WTC11 (cell line): ENCODE measurements at regions not wholly inside any gene's neighbourhood (a gene's known extent, or its start where the extent isn't known, plus 50 kb on each side); places are given as distances from the start of the nearest gene placed in this dataset.

Experiments used
- ATAC-seq: fragments of 200-7000 bp; cut with Tn5 transposase; 2 replicates; pipeline ENCODE4 v1.10.0; 2021; ENCODE audit warnings: mild to moderate bottlenecking, moderate library complexity
- CTCF ChIA-PET: fragments of 300-600 bp; sonication (Branson Sonifier 250); formaldehyde crosslinking; loops from one replicate; lab custom pipeline; 2021; ENCODE audit warnings: antibody characterized with exemption; lab: Charles Lee
- POLR2A ChIA-PET: fragments of 350-600 bp; sonication (Branson Sonifier 250); formaldehyde crosslinking; loops from one replicate; lab custom pipeline; 2021; ENCODE audit warnings: antibody characterized with exemption; lab: Charles Lee
- DNase-seq: peaks from one replicate; pipeline ENCODE4 v3.0.0; 2021; ENCODE audit warnings: low spot score
- H3K27ac Mint-ChIP-seq: 2 replicates; pipeline ENCODE4 v1.8.0; 2021; ENCODE audit warnings: mixed read lengths
- H3K27me3 Mint-ChIP-seq: 2 replicates; pipeline ENCODE4 v1.8.0; 2021; ENCODE audit warnings: low read depth, mild to moderate bottlenecking, moderate library complexity, mixed read lengths
- H3K36me3 Mint-ChIP-seq: 2 replicates; pipeline ENCODE4 v1.8.0; 2021; ENCODE audit warnings: mixed read lengths
- H3K4me1 Mint-ChIP-seq: 2 replicates; pipeline ENCODE4 v1.8.0; 2022; ENCODE audit warnings: mixed read lengths
- H3K4me3 Mint-ChIP-seq: 2 replicates; pipeline ENCODE4 v1.8.0; 2021; ENCODE audit warnings: mild to moderate bottlenecking, moderate library complexity, mixed read lengths
- H3K9me3 Mint-ChIP-seq: 2 replicates; pipeline ENCODE4 v1.8.0; 2021; ENCODE audit warnings: mixed read lengths
- GRHL2 ChIP-seq: fragments of 250-450 bp; sonication (Bioruptor Pico); IDR thresholded peaks from 2 replicates; pipeline ENCODE4 v1.8.0; 2022; ENCODE audit warnings: mild to moderate bottlenecking, moderate library complexity; ENCODE audit not compliant: insufficient replicate concordance, severe bottlenecking
- GTF2I ChIP-seq: fragments of 250-450 bp; sonication (Bioruptor Pico); conservative IDR thresholded peaks from 2 replicates; pipeline ENCODE4 v1.4.0; 2021; ENCODE audit warnings: mild to moderate bottlenecking
- JAZF1 ChIP-seq: fragments of 250-450 bp; sonication (Bioruptor Pico); IDR thresholded peaks from 2 replicates; pipeline ENCODE4 v1.9.0; 2021; ENCODE audit warnings: moderate library complexity, mild to moderate bottlenecking, inconsistent platforms
- KAT7 ChIP-seq: sonication (generic); formaldehyde crosslinking; IDR thresholded peaks from 2 replicates; pipeline ENCODE4 v1.8.1; 2023; ENCODE audit warnings: missing genetic modification reagents, mild to moderate bottlenecking, borderline replicate concordance
- MXD4 ChIP-seq: fragments of 250-450 bp; sonication (Bioruptor Pico); IDR thresholded peaks from 2 replicates; pipeline ENCODE4 v1.8.0; 2021; ENCODE audit warnings: mild to moderate bottlenecking, moderate library complexity, borderline replicate concordance
- NFYB ChIP-seq: sonication (generic); formaldehyde crosslinking; conservative IDR thresholded peaks from 2 replicates; pipeline ENCODE4 v1.8.0; 2022; ENCODE audit warnings: low read depth, missing genetic modification reagents
- OVOL2 ChIP-seq: fragments of 250-450 bp; sonication (Bioruptor Pico); IDR thresholded peaks from 2 replicates; pipeline ENCODE4 v1.9.0; 2021; ENCODE audit warnings: mild to moderate bottlenecking, borderline replicate concordance
- RORB ChIP-seq: fragments of 250-450 bp; sonication (Bioruptor Pico); IDR thresholded peaks from 2 replicates; pipeline ENCODE4 v1.9.0; 2021; ENCODE audit warnings: mild to moderate bottlenecking
- SMAD4 ChIP-seq: sonication (generic); formaldehyde crosslinking; IDR thresholded peaks from 2 replicates; pipeline ENCODE4 v1.8.0; 2022; ENCODE audit warnings: mild to moderate bottlenecking, missing genetic modification reagents
- SOX15 ChIP-seq: fragments of 250-450 bp; sonication (Bioruptor Pico); IDR thresholded peaks from 2 replicates; pipeline ENCODE4 v1.9.0; 2021; ENCODE audit warnings: mild to moderate bottlenecking
- ZNF138 ChIP-seq: sonication (generic); formaldehyde crosslinking; conservative IDR thresholded peaks from 2 replicates; pipeline ENCODE4 v1.8.1; 2022; ENCODE audit warnings: mild to moderate bottlenecking, moderate library complexity, missing genetic modification reagents
- ZNF416 ChIP-seq: fragments of 250-450 bp; sonication (Bioruptor Pico); IDR thresholded peaks from 2 replicates; pipeline ENCODE4 v1.9.0; 2021; ENCODE audit warnings: mild to moderate bottlenecking, inconsistent platforms
- TF ChIP-seq, protein P1 (sequence below): fragments of 250-450 bp; sonication (Bioruptor Pico); IDR thresholded peaks from 2 replicates; pipeline ENCODE4 v1.9.0; 2021; ENCODE audit warnings: moderate library complexity, mild to moderate bottlenecking, inconsistent platforms, borderline replicate concordance
- TF ChIP-seq, protein P2 (sequence below): sonication (generic); formaldehyde crosslinking; IDR thresholded peaks from 2 replicates; pipeline ENCODE4 v1.8.1; 2023; ENCODE audit warnings: mild to moderate bottlenecking, moderate library complexity, missing genetic modification reagents
- TF ChIP-seq, protein P3 (sequence below): fragments of 250-450 bp; sonication (Bioruptor Pico); IDR thresholded peaks from 2 replicates; pipeline ENCODE4 v2.1.2; 2022; ENCODE audit warnings: mild to moderate bottlenecking, moderate library complexity
- TF ChIP-seq, protein P4 (sequence below): sonication (generic); formaldehyde crosslinking; IDR thresholded peaks from 2 replicates; pipeline ENCODE4 v1.8.1; 2022; ENCODE audit warnings: low read depth, missing genetic modification reagents, borderline replicate concordance
- TF ChIP-seq, protein P5 (sequence below): sonication (generic); formaldehyde crosslinking; IDR thresholded peaks from 2 replicates; pipeline ENCODE4 v1.8.1; 2022; ENCODE audit warnings: missing genetic modification reagents, borderline replicate concordance
- TF ChIP-seq, protein P6 (sequence below): sonication (generic); formaldehyde crosslinking; IDR thresholded peaks from 2 replicates; pipeline ENCODE4 v1.8.1; 2023; ENCODE audit warnings: mild to moderate bottlenecking, missing genetic modification reagents, moderate library complexity
- TF ChIP-seq, protein P7 (sequence below): fragments of 250-450 bp; sonication (Bioruptor Pico); conservative IDR thresholded peaks from 2 replicates; pipeline ENCODE4 v1.9.0; 2021; ENCODE audit warnings: mild to moderate bottlenecking

DNA sequence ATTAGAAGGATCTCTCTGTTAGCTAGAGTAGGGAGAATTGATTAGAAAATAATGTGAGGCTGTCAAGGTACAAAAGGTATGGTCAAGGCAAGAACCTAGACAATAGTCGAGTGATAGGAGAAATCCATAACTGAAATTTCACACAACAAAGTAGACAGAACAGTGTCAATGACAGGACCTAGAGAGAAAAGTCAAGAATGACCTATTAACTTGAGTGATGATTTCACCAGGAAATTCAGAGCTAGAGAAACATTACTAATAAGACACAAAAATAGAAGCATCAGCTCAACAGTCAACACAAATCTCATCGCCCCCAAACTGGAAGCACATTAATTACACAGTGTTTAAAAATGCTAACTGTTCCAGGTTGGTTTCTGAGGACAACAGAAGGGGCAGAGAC lies 532.4 kb downstream of the CDH10 start (continued):
- TF ChIP-seq, protein P1, sequence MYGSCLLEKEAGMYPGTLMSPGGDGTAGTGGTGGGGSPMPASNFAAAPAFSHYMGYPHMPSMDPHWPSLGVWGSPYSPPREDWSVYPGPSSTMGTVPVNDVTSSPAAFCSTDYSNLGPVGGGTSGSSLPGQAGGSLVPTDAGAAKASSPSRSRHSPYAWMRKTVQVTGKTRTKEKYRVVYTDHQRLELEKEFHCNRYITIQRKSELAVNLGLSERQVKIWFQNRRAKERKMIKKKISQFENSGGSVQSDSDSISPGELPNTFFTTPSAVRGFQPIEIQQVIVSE (CRISPR knock-in tag) = no peak
- TF ChIP-seq, protein P2, sequence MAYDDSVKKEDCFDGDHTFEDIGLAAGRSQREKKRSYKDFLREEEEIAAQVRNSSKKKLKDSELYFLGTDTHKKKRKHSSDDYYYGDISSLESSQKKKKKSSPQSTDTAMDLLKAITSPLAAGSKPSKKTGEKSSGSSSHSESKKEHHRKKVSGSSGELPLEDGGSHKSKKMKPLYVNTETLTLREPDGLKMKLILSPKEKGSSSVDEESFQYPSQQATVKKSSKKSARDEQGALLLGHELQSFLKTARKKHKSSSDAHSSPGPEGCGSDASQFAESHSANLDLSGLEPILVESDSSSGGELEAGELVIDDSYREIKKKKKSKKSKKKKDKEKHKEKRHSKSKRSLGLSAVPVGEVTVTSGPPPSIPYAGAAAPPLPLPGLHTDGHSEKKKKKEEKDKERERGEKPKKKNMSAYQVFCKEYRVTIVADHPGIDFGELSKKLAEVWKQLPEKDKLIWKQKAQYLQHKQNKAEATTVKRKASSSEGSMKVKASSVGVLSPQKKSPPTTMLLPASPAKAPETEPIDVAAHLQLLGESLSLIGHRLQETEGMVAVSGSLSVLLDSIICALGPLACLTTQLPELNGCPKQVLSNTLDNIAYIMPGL (CRISPR knock-in tag) = no peak
- no peak for TF ChIP-seq KAT7
- TF ChIP-seq, all 79 proteins: peak for 0

DNA sequence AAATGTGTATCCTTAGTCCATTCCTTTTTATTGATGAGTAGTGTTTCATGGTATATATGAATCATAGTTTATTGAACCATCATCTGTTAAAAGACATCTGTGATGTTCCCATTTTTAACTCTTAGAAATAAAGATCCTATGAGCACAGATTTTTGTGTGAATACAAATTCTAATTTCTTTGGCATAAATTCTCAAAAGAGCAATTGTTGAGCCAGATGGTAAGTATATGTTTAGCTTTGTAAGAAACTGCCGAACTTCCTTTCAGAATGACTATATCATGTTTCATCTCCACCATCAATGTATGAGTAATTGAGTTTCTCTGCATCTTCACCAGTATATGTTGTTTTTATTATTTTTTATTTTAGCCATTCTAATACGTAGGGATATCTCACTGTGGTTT lies 526.4 kb downstream of the CDH10 start:
- Mint-ChIP-seq H3K27me3 (no peaks in the 10 kb centered on the region; the same call in 1 of the 2 replicates), H3K4me1 (no peaks in the 10 kb centered on the region), H3K9me3 (peaks cover 70% of the 10 kb centered on the region), H3K4me3 (no peak overlapping the region), H3K27ac (no peak overlapping the region), H3K36me3 (peaks cover 22% of the 10 kb centered on the region)
- no peak for TF ChIP-seq SOX15 (CRISPR knock-in tag)
- no peak for TF ChIP-seq RORB
- TF ChIP-seq JAZF1 = no peak
- TF ChIP-seq SMAD4 (CRISPR knock-in tag) = no peak
- TF ChIP-seq, protein P3, sequence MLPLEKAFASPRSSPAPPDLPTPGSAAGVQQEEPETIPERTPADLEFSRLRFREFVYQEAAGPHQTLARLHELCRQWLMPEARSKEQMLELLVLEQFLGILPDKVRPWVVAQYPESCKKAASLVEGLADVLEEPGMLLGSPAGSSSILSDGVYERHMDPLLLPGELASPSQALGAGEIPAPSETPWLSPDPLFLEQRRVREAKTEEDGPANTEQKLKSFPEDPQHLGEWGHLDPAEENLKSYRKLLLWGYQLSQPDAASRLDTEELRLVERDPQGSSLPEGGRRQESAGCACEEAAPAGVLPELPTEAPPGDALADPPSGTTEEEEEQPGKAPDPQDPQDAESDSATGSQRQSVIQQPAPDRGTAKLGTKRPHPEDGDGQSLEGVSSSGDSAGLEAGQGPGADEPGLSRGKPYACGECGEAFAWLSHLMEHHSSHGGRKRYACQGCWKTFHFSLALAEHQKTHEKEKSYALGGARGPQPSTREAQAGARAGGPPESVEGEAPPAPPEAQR (CRISPR knock-in tag) = no peak
- CTCF ChIA-PET = no interaction called here
- DNase-seq (no peak), ATAC-seq (no peak)
- POLR2A ChIA-PET = no interaction called here

DNA sequence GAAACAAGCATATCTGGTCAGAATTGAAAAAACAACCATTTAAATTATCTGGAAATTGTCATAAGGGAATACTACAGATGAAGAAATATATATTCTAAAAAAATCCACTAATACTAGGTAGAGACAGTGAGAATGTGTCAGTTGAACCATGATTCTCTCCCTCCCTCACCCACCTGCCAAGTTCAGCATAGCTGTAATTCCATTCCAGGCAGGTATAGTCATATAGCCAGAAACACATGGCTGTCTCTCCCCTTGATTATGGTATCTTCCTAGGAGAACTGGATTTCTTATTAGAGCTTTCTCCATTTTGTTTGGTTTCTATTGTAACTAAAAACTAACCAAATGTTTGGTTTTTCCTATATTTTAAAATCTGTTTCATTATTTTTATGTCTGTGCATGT lies 509.2 kb downstream of the CDH10 start:
- ATAC-seq (no peak), DNase-seq (no peak)
- POLR2A ChIA-PET = no interaction called here
- no peak overlapping the region for H3K4me3 Mint-ChIP-seq
- CTCF ChIA-PET = no interaction called here
- TF ChIP-seq OVOL2 (no peak), MXD4 (CRISPR knock-in tag) (no peak), KAT7 (no peak), GTF2I (CRISPR knock-in tag) (no peak), GRHL2 (CRISPR knock-in tag) (no peak), ZNF416 (CRISPR knock-in tag) (no peak), ZNF138 (CRISPR knock-in tag) (no peak), NFYB (CRISPR knock-in tag) (no peak)
- TF ChIP-seq, protein P4, sequence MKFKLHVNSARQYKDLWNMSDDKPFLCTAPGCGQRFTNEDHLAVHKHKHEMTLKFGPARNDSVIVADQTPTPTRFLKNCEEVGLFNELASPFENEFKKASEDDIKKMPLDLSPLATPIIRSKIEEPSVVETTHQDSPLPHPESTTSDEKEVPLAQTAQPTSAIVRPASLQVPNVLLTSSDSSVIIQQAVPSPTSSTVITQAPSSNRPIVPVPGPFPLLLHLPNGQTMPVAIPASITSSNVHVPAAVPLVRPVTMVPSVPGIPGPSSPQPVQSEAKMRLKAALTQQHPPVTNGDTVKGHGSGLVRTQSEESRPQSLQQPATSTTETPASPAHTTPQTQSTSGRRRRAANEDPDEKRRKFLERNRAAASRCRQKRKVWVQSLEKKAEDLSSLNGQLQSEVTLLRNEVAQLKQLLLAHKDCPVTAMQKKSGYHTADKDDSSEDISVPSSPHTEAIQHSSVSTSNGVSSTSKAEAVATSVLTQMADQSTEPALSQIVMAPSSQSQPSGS (CRISPR knock-in tag) = no peak
- TF ChIP-seq, protein P5, sequence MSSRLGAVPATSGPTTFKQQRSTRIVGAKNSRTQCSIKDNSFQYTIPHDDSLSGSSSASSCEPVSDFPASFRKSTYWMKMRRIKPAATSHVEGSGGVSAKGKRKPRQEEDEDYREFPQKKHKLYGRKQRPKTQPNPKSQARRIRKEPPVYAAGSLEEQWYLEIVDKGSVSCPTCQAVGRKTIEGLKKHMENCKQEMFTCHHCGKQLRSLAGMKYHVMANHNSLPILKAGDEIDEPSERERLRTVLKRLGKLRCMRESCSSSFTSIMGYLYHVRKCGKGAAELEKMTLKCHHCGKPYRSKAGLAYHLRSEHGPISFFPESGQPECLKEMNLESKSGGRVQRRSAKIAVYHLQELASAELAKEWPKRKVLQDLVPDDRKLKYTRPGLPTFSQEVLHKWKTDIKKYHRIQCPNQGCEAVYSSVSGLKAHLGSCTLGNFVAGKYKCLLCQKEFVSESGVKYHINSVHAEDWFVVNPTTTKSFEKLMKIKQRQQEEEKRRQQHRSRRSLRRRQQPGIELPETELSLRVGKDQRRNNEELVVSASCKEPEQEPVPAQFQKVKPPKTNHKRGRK (CRISPR knock-in tag) = no peak
- TF ChIP-seq, protein P6, sequence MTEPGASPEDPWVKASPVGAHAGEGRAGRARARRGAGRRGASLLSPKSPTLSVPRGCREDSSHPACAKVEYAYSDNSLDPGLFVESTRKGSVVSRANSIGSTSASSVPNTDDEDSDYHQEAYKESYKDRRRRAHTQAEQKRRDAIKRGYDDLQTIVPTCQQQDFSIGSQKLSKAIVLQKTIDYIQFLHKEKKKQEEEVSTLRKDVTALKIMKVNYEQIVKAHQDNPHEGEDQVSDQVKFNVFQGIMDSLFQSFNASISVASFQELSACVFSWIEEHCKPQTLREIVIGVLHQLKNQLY = no peak
- TF ChIP-seq, protein P7, sequence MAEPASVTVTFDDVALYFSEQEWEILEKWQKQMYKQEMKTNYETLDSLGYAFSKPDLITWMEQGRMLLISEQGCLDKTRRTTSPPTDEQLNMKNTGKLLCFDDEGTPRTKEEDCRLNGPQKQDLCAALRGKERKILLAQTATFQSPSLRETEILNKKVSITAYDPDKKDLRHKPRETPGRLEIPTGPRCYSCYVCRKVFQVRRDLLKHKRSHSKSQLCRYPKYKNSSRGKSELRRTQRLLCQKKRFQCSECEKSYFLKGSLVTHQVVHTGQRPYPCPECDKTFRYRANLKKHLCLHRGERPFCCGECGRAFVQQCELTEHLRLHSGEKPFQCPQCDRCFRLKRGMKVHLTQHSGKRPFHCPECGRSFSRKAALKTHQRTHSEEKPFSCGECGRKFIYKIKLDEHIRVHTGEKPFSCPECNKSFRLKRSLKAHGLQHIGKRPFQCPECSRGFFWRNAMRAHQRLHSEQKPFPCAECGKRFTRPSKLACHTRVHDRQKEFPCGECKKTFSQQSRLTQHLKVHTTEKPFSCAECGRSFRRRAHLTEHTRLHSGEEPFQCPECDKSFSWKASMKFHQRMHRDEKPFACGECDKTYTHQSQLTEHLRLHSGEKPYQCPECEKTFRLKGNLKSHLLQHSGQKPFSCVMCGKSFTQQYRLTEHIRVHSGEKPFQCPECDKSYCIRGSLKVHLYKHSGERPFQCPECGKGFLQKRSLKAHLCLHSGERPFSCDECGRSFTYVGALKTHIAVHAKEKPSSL = no peak
- H3K27me3 Mint-ChIP-seq = no peaks in the 10 kb centered on the region
- no peaks in the 10 kb centered on the region for H3K4me1 Mint-ChIP-seq
- no peaks in the 10 kb centered on the region for H3K36me3 Mint-ChIP-seq
- peaks cover 1% of the 10 kb centered on the region; the same call in 1 of the 2 replicates for H3K9me3 Mint-ChIP-seq
- H3K27ac Mint-ChIP-seq = no peak overlapping the region
